GM23338 (cell line): ENCODE measurements at regions not wholly inside any gene's neighbourhood (a gene's known extent, or its start where the extent isn't known, plus 50 kb on each side); places are given as distances from the start of the nearest gene placed in this dataset.

Experiments
- ATAC-seq: fragments of 200-7000 bp; cut with Tn5 transposase; 3 replicates; pipeline ENCODE4 v1.9.1; 2020
- DNase-seq: peaks from one replicate; pipeline ENCODE4 v3.0.0-alpha.2; 2015; ENCODE audit warnings: low spot score
- H2AFZ ChIP-seq: fragments of 200-600 bp; sonication (generic); 2 replicates; pipeline ENCODE4 v1.8.0; 2016; ENCODE audit warnings: antibody characterized with exemption, mild to moderate bottlenecking, moderate library complexity
- H3F3A ChIP-seq: fragments of 200-600 bp; sonication (generic); replicated peaks from 2 replicates; pipeline ENCODE4 v1.8.0; 2017; ENCODE audit warnings: antibody characterized with exemption, mixed run types, low read depth
- H3K27ac ChIP-seq: fragments of 200-600 bp; sonication (generic); 2 replicates; pipeline ENCODE4 v1.6.1; 2016; ENCODE audit warnings: low read depth
- H3K27me3 ChIP-seq: fragments of 200-600 bp; sonication (generic); 2 replicates; pipeline ENCODE4 v1.8.0; 2016; ENCODE audit warnings: mild to moderate bottlenecking, mixed run types, moderate library complexity; ENCODE audit not compliant: insufficient read depth
- H3K36me3 ChIP-seq: fragments of 200-600 bp; sonication (generic); 2 replicates; pipeline ENCODE4 v1.8.0; 2016; ENCODE audit warnings: mild to moderate bottlenecking; ENCODE audit not compliant: insufficient read depth
- H3K4me1 ChIP-seq: fragments of 200-600 bp; sonication (generic); 2 replicates; pipeline ENCODE4 v1.8.0; 2016; ENCODE audit warnings: mild to moderate bottlenecking, moderate library complexity; ENCODE audit not compliant: insufficient read depth
- H3K4me2 ChIP-seq: fragments of 200-600 bp; sonication (generic); 2 replicates; pipeline ENCODE4 v1.7.1; 2017; ENCODE audit warnings: mixed run types
- H3K4me3 ChIP-seq: fragments of 200-600 bp; sonication (generic); 2 replicates; pipeline ENCODE4 v1.6.1; 2016; ENCODE audit warnings: mixed run types
- H3K79me2 ChIP-seq: fragments of 200-600 bp; sonication (generic); replicated peaks from 2 replicates; pipeline ENCODE4 v1.8.0; 2017; ENCODE audit warnings: mild to moderate bottlenecking; ENCODE audit not compliant: insufficient read depth
- H3K9me2 ChIP-seq: fragments of 200-600 bp; sonication (generic); 2 replicates; pipeline ENCODE4 v1.8.0; 2017; ENCODE audit not compliant: insufficient read depth
- H4K20me1 ChIP-seq: fragments of 200-600 bp; sonication (generic); replicated peaks from 2 replicates; pipeline ENCODE4 v1.8.0; 2017; ENCODE audit warnings: mild to moderate bottlenecking; ENCODE audit not compliant: insufficient read depth
- H3K27ac Mint-ChIP-seq: 2 replicates; pipeline ENCODE4 v1.8.0; 2020; ENCODE audit warnings: inconsistent platforms, mild to moderate bottlenecking, moderate library complexity, mixed read lengths
- H3K27me3 Mint-ChIP-seq: 3 replicates; pipeline ENCODE4 v1.8.0; 2022; ENCODE audit warnings: low read depth, mild to moderate bottlenecking, moderate library complexity, mixed read lengths, inconsistent platforms; ENCODE audit not compliant: insufficient read depth, poor library complexity
- H3K36me3 Mint-ChIP-seq: 3 replicates; pipeline ENCODE4 v1.8.0; 2021; ENCODE audit warnings: low read depth, mild to moderate bottlenecking, inconsistent platforms, moderate library complexity, mixed read lengths
- H3K4me1 Mint-ChIP-seq: 3 replicates; pipeline ENCODE4 v1.8.0; 2020; ENCODE audit warnings: mild to moderate bottlenecking, inconsistent platforms, mixed read lengths
- H3K4me3 Mint-ChIP-seq: 3 replicates; pipeline ENCODE4 v1.8.0; 2021; ENCODE audit warnings: moderate library complexity, mild to moderate bottlenecking, inconsistent platforms, mixed read lengths
- H3K9me3 Mint-ChIP-seq: 3 replicates; pipeline ENCODE4 v1.8.0; 2020; ENCODE audit warnings: moderate library complexity, mild to moderate bottlenecking, inconsistent platforms, mixed read lengths
- CREB1 ChIP-seq: fragments of 250-450 bp; sonication (Bioruptor Pico); IDR thresholded peaks from 2 replicates; pipeline ENCODE4 v1.5.0; 2020; ENCODE audit warnings: low read depth, mild to moderate bottlenecking, moderate library complexity
- CTCF ChIP-seq, 2 experiments: fragments of 200-600 bp in 1 of 2; sonication (generic) in 1 of 2; conservative IDR thresholded peaks; 2 replicates each; pipeline versions ENCODE4 v1.5.1 to v1.6.1; 2016 to 2017; ENCODE audit warnings: antibody characterized with exemption in 2 of 2, low read depth in 2 of 2, mild to moderate bottlenecking in 2 of 2, moderate library complexity in 1 of 2
- EZH2phosphoT487 ChIP-seq: fragments of 200-600 bp; sonication (generic); IDR thresholded peaks from one replicate; pipeline ENCODE4 v1.8.1; 2018; ENCODE audit warnings: antibody characterized with exemption; ENCODE audit not compliant: unreplicated experiment
- JUNB ChIP-seq: IDR thresholded peaks from one replicate; pipeline ENCODE4 v1.6.1; 2016; ENCODE audit warnings: antibody characterized with exemption; ENCODE audit not compliant: unreplicated experiment
- NANOG ChIP-seq: IDR thresholded peaks from 2 replicates; pipeline ENCODE4 v1.6.1; 2016; ENCODE audit warnings: antibody characterized with exemption, borderline replicate concordance
- POLR2AphosphoS5 ChIP-seq: IDR thresholded peaks from 2 replicates; pipeline ENCODE4 v1.6.1; 2016; ENCODE audit warnings: antibody characterized with exemption, low read depth
- REST ChIP-seq: IDR thresholded peaks from one replicate; pipeline ENCODE4 v1.6.1; 2018; ENCODE audit warnings: antibody characterized with exemption; ENCODE audit not compliant: unreplicated experiment
- STAT1 ChIP-seq: IDR thresholded peaks from one replicate; pipeline ENCODE4 v1.6.1; 2016; ENCODE audit warnings: antibody characterized with exemption; ENCODE audit not compliant: unreplicated experiment
- ZNF114 ChIP-seq: fragments of 250-450 bp; sonication (Bioruptor Pico); IDR thresholded peaks from 2 replicates; pipeline ENCODE4 v1.5.0; 2020; ENCODE audit warnings: mild to moderate bottlenecking, moderate library complexity
- ZNF331 ChIP-seq: fragments of 250-450 bp; sonication (Bioruptor Pico); IDR thresholded peaks from 2 replicates; pipeline ENCODE4 v1.5.0; 2020; ENCODE audit warnings: low read depth, mild to moderate bottlenecking, moderate library complexity

DNA sequence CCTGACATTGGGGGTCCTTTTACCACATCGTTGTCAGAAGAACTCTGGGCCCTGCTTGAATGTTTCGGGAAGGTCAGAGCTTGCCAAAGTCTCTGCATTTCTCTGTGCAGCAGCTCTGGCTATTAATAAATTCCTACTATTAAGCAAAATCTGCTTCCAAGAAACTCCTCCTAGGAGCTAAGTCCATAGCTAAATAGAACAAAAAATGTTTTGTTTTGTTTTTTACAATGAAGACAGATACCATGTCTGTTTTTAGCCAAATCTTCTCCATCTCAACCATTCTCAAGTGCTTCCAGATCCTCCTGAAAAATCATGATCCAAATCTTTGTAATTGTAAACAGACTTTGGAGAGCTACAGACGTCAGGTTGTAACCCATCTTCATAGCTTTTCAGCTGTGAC lies 161.6 kb downstream of the SPATA18 start:
- no peak for ATAC-seq
- no peak overlapping the region for H3K4me2 ChIP-seq

DNA sequence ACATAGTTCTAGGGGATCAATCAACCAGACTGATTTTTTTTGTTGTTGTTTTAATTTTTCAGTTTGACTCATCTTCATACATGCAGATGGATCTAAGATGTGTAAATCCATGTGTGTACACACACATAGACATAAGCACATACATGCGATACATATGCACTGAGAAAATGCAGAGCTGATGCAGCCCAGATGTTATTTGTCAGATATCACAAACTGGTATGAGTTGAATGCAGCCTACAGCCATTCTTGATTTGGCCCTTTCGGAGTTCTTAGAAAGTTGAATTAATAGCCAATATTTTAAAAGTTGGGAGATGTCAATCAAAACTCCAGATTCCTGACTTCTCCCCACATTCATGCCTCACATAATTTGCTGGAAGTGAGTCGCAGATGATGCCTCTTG lies 180.4 kb downstream of the SPATA18 start:
- no peak for DNase-seq
- ATAC-seq: no peak
- H3K4me3 Mint-ChIP-seq: no peak overlapping the region

More for the DNA sequence above, 161.6 kb downstream of the SPATA18 start:
- no peaks in the 10 kb centered on the region; the same call in 2 of the 3 replicates for H3K36me3 Mint-ChIP-seq
- Histone ChIP-seq H3K36me3 (no peaks in the 10 kb centered on the region), H3K27me3 (no peaks in the 10 kb centered on the region), H3K79me2 (no peaks in the 10 kb centered on the region), H3K4me1 (no peaks in the 10 kb centered on the region), H2AFZ (no peak overlapping the region), H3K27ac (no peak overlapping the region), H3F3A (no peaks in the 10 kb centered on the region), H4K20me1 (no peaks in the 10 kb centered on the region), H3K4me3 (no peak overlapping the region), H3K9me2 (no peaks in the 10 kb centered on the region; the same call in 1 of the 2 replicates)
- no peak overlapping the region for H3K4me3 Mint-ChIP-seq
- H3K9me3 Mint-ChIP-seq: peaks cover 21% of the 10 kb centered on the region
- DNase-seq: no peak
- H3K27ac Mint-ChIP-seq: no peak overlapping the region
- no peaks in the 10 kb centered on the region for H3K27me3 Mint-ChIP-seq
- no peaks in the 10 kb centered on the region for H3K4me1 Mint-ChIP-seq
- no peak for TF ChIP-seq REST
- no peak for TF ChIP-seq JUNB
- no peak for TF ChIP-seq EZH2phosphoT487
- no peak for TF ChIP-seq CREB1 (CRISPR knock-in tag)
- TF ChIP-seq NANOG: no peak
- no peak for TF ChIP-seq POLR2AphosphoS5

More for the DNA sequence above, 180.4 kb downstream of the SPATA18 start:
- Mint-ChIP-seq H3K27ac (no peak overlapping the region), H3K9me3 (no peaks in the 10 kb centered on the region), H3K27me3 (no peaks in the 10 kb centered on the region), H3K4me1 (peaks cover 3% of the 10 kb centered on the region; the same call in 2 of the 3 replicates), H3K36me3 (no peaks in the 10 kb centered on the region)
- Histone ChIP-seq H3K79me2 (no peaks in the 10 kb centered on the region), H3K4me1 (no peaks in the 10 kb centered on the region; the same call in 1 of the 2 replicates), H3K36me3 (no peaks in the 10 kb centered on the region), H3F3A (no peaks in the 10 kb centered on the region), H3K4me2 (no peak overlapping the region), H3K4me3 (no peak overlapping the region), H3K27me3 (no peaks in the 10 kb centered on the region), H2AFZ (no peak overlapping the region), H3K27ac (no peak overlapping the region), H3K9me2 (no peaks in the 10 kb centered on the region), H4K20me1 (no peaks in the 10 kb centered on the region)
- TF ChIP-seq JUNB: no peak
- TF ChIP-seq ZNF331: no peak
- no peak for TF ChIP-seq CREB1 (CRISPR knock-in tag)
- TF ChIP-seq EZH2phosphoT487: no peak
- TF ChIP-seq ZNF114 (CRISPR knock-in tag): no peak
- no peak for TF ChIP-seq POLR2AphosphoS5
- TF ChIP-seq STAT1: no peak
- no peak for TF ChIP-seq REST
- no peak for TF ChIP-seq CTCF (conservative IDR thresholded peaks at IDR 0.05; ENCODE audit: low read depth in 2 of 2)
- no peak for TF ChIP-seq NANOG
